KMS-11 (cell line): ENCODE measurements at regions not wholly inside any gene's neighbourhood (a gene's known extent, or its start where the extent isn't known, plus 50 kb on each side); places are given as distances from the start of the nearest gene placed in this dataset.

ENCODE experiments used
- H2AFZ ChIP-seq: fragments of 200-600 bp; sonication (generic); 2 replicates; pipeline ENCODE4 v1.6.1; 2016; ENCODE audit warnings: antibody characterized with exemption, mixed run types, low read depth
- H3K27ac ChIP-seq: fragments of 200-600 bp; sonication (generic); 2 replicates; pipeline ENCODE4 v1.6.1; 2016; ENCODE audit warnings: mild to moderate bottlenecking, mixed run types
- H3K27me3 ChIP-seq: fragments of 200-600 bp; sonication (generic); 2 replicates; pipeline ENCODE4 v1.6.1; 2017; ENCODE audit warnings: mild to moderate bottlenecking, low read depth, mixed run types, moderate library complexity; ENCODE audit not compliant: insufficient read depth
- H3K36me3 ChIP-seq: fragments of 200-600 bp; sonication (generic); 2 replicates; pipeline ENCODE4 v1.6.1; 2017; ENCODE audit warnings: mild to moderate bottlenecking, mixed run types; ENCODE audit not compliant: insufficient read depth
- H3K4me1 ChIP-seq: fragments of 200-600 bp; sonication (generic); 2 replicates; pipeline ENCODE4 v1.6.1; 2016; ENCODE audit warnings: mild to moderate bottlenecking, low read depth, mixed run types; ENCODE audit not compliant: poor library complexity, severe bottlenecking
- H3K4me2 ChIP-seq: fragments of 200-600 bp; sonication (generic); 2 replicates; pipeline ENCODE4 v1.7.0; 2016; ENCODE audit warnings: mild to moderate bottlenecking, mixed run types
- H3K4me3 ChIP-seq: fragments of 200-600 bp; sonication (generic); IDR thresholded peaks from 2 replicates; pipeline ENCODE4 v1.6.1; 2017; ENCODE audit warnings: low read depth, low read length, mixed read lengths; ENCODE audit not compliant: insufficient read depth
- H3K79me2 ChIP-seq: fragments of 200-600 bp; sonication (generic); 2 replicates; pipeline ENCODE4 v1.6.1; 2016; ENCODE audit warnings: low read depth, mixed run types; ENCODE audit not compliant: insufficient read depth
- H3K9ac ChIP-seq: fragments of 200-600 bp; sonication (generic); 2 replicates; pipeline ENCODE4 v1.6.1; 2016; ENCODE audit warnings: mild to moderate bottlenecking, mixed run types
- H4K20me1 ChIP-seq: fragments of 200-600 bp; sonication (generic); 2 replicates; pipeline ENCODE4 v1.6.1; 2016; ENCODE audit warnings: mild to moderate bottlenecking, mixed run types; ENCODE audit not compliant: insufficient read depth
- TF ChIP-seq, protein P1 (sequence below): fragments of 200-600 bp; sonication (generic); conservative IDR thresholded peaks from 2 replicates; pipeline ENCODE4 v1.6.1; 2017; ENCODE audit warnings: low read depth, mild to moderate bottlenecking, antibody characterized with exemption, low read length, moderate library complexity, mixed read lengths

DNA sequence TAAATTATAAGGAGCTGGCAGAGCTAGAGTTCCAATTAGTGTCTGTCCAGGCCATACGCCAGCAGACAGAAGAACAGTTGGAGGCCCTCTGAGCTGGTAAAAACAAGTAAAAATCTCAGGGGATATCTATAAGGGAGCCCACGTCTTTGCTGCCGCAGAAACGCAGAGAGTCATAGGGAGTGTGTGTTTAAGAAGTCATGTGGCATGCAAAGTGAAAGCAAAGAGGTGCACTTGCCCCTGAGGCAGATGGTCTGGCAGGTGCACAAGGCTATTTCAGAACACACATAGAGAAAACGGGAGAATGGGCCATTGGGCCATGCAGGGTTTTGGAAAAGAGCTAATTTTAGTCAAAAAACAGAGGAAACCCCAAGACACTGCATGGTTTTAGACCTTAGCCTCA, 92.7 kb downstream of the NAP1L3 start:
- Histone ChIP-seq H3K27me3 (no peaks in the 10 kb centered on the region), H3K79me2 (no peaks in the 10 kb centered on the region), H3K27ac (no peak overlapping the region), H3K9ac (no peak overlapping the region), H3K4me2 (no peak overlapping the region), H3K4me3 (no peak overlapping the region), H3K4me1 (no peaks in the 10 kb centered on the region), H4K20me1 (no peaks in the 10 kb centered on the region), H2AFZ (no peak overlapping the region), H3K36me3 (no peaks in the 10 kb centered on the region)
- TF ChIP-seq, protein P1, sequence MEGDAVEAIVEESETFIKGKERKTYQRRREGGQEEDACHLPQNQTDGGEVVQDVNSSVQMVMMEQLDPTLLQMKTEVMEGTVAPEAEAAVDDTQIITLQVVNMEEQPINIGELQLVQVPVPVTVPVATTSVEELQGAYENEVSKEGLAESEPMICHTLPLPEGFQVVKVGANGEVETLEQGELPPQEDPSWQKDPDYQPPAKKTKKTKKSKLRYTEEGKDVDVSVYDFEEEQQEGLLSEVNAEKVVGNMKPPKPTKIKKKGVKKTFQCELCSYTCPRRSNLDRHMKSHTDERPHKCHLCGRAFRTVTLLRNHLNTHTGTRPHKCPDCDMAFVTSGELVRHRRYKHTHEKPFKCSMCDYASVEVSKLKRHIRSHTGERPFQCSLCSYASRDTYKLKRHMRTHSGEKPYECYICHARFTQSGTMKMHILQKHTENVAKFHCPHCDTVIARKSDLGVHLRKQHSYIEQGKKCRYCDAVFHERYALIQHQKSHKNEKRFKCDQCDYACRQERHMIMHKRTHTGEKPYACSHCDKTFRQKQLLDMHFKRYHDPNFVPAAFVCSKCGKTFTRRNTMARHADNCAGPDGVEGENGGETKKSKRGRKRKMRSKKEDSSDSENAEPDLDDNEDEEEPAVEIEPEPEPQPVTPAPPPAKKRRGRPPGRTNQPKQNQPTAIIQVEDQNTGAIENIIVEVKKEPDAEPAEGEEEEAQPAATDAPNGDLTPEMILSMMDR, result no peak

DNA sequence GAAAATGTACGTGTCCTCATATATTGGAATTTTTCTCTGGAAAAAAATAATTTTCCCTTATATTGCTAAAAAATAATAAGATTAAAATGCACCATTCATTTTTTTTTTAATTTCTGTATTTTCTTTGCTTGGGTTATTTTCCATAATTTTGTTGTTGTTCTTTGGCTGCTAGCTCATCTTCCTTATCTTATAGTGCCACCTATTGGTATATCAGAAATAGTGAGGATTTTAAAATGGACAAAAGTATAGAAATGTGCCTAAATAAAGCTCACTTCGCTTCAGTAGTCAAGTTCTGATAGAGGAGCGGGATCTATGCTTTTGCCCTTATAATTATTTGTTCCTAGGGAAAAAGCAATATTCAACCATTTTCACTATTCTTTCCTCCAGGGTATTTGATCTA, 134.8 kb downstream of the NAP1L3 start:
- no peaks in the 10 kb centered on the region for H3K36me3 ChIP-seq
- H4K20me1 ChIP-seq, result no peaks in the 10 kb centered on the region
- H2AFZ ChIP-seq, result no peak overlapping the region
- no peaks in the 10 kb centered on the region for H3K4me1 ChIP-seq
- no peak overlapping the region for H3K4me2 ChIP-seq
- TF ChIP-seq, protein P1, result peak; percentile 53
- no peak overlapping the region for H3K4me3 ChIP-seq
- no peak overlapping the region for H3K9ac ChIP-seq
- no peaks in the 10 kb centered on the region for H3K27me3 ChIP-seq
- H3K27ac ChIP-seq, result no peak overlapping the region
- no peaks in the 10 kb centered on the region for H3K79me2 ChIP-seq

DNA sequence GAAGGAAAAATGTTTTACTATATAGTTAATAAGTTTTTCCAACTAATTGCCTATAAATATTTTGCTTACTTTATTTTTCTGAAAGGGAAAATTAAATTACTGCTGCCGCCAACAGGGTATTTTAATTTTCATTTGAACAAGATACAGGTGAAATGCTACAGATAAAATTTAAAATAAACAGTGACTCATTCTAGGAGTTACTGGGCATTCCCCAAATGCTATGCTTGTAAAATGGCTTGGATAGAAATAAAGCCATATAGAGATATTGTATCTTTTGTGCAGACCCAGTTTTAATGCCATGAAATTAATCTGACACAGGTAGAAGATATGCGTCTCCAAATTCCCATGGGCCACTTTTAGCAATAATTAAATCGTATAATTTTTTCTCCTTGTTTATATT, 144.5 kb downstream of the NAP1L3 start:
- H3K9ac ChIP-seq, result no peak overlapping the region
- H3K27me3 ChIP-seq, result no peaks in the 10 kb centered on the region
- no peaks in the 10 kb centered on the region for H3K4me1 ChIP-seq
- no peak overlapping the region for H2AFZ ChIP-seq
- no peaks in the 10 kb centered on the region for H3K36me3 ChIP-seq
- no peak overlapping the region for H3K4me3 ChIP-seq
- H4K20me1 ChIP-seq, result no peaks in the 10 kb centered on the region
- H3K4me2 ChIP-seq, result no peak overlapping the region
- H3K27ac ChIP-seq, result no peak overlapping the region
- TF ChIP-seq, protein P1, result no peak
- H3K79me2 ChIP-seq, result no peaks in the 10 kb centered on the region
